Ishikawa (cell line): ENCODE measurements at regions not wholly inside any gene's neighbourhood (a gene's known extent, or its start where the extent isn't known, plus 50 kb on each side); places are given as distances from the start of the nearest gene placed in this dataset.

Experiments used
- CEBPB ChIP-seq: IDR thresholded peaks from 2 replicates; pipeline ENCODE4 v1.6.1; 2012
- CREB1 ChIP-seq: IDR thresholded peaks from 2 replicates; pipeline ENCODE4 v1.6.1; 2012; ENCODE audit warnings: low read depth
- EGR1 ChIP-seq: IDR thresholded peaks from 2 replicates; pipeline ENCODE4 v1.6.1; 2012
- EP300 ChIP-seq: IDR thresholded peaks from 2 replicates; pipeline ENCODE4 v1.6.1; 2012; ENCODE audit warnings: borderline replicate concordance
- FOXM1 ChIP-seq: IDR thresholded peaks from 2 replicates; pipeline ENCODE4 v1.6.1; 2012; ENCODE audit warnings: low read depth, borderline replicate concordance
- MAX ChIP-seq: IDR thresholded peaks from 2 replicates; pipeline ENCODE4 v1.6.1; 2012
- NFIC ChIP-seq: IDR thresholded peaks from 2 replicates; pipeline ENCODE4 v1.6.1; 2012
- RAD21 ChIP-seq: IDR thresholded peaks from 2 replicates; pipeline ENCODE4 v1.6.1; 2012; ENCODE audit warnings: low read depth
- TAF1 ChIP-seq: IDR thresholded peaks from 2 replicates; pipeline ENCODE4 v1.6.1; 2012; ENCODE audit warnings: low read depth, mild to moderate bottlenecking
- TEAD4 ChIP-seq: IDR thresholded peaks from 2 replicates; pipeline ENCODE4 v1.6.1; 2012
- USF1 ChIP-seq: IDR thresholded peaks from 2 replicates; pipeline ENCODE4 v1.6.1; 2012
- ZBTB7A ChIP-seq: IDR thresholded peaks from 2 replicates; pipeline ENCODE4 v1.6.1; 2012; ENCODE audit warnings: low read depth

- TF ChIP-seq FOXM1 (no peak), EGR1 (no peak), CREB1 (no peak), USF1 (no peak), TAF1 (no peak), RAD21 (no peak), TEAD4 (no peak), NFIC (no peak), EP300 (no peak), CEBPB (peak; percentile 30; the same call in 1 of the 2 replicates), MAX (no peak), ZBTB7A (no peak)
Observed at GRCh38 chrX:5791721-5792120, 436.9 kb downstream of the NLGN4X start.
